Common myeloid progenitor, CD34-positive (primary cell): ENCODE measurements at regions not wholly inside any gene's neighbourhood (a gene's known extent, or its start where the extent isn't known, plus 50 kb on each side); places are given as distances from the start of the nearest gene placed in this dataset.

Experiments used
- CTCF ChIA-PET: fragments of 350-600 bp; sonication (Branson Sonifier 250); formaldehyde crosslinking; loops from one replicate; lab custom pipeline; 2021; ENCODE audit warnings: antibody characterized with exemption; lab: Charles Lee
- POLR2A ChIA-PET: fragments of 350-600 bp; sonication (Branson Sonifier 250); formaldehyde crosslinking; loops from one replicate; lab custom pipeline; 2021; ENCODE audit warnings: antibody characterized with exemption; lab: Charles Lee
- DNase-seq, 3 donors: peaks; one replicate each; pipeline versions ENCODE4 v3.0.0 to v3.0.0-alpha.2; 2013
- H3K27ac ChIP-seq, 2 experiments: 1 replicate in 1 of 2; 2 replicates in 1 of 2; pipeline ENCODE4 v1.7.0; 2013; ENCODE audit warnings: inconsistent platforms in 2 of 2, low read length in 2 of 2, mild to moderate bottlenecking in 2 of 2, low read depth in 1 of 2, moderate library complexity in 1 of 2; ENCODE audit not compliant: severe bottlenecking in 2 of 2, insufficient read depth in 1 of 2, poor library complexity in 1 of 2
- H3K27me3 ChIP-seq, 5 experiments: replicated peaks in 2 of 5; 1 replicate in 3 of 5; 2 replicates in 2 of 5; pipeline versions ENCODE4 v1.6.1 to v1.7.0; 2013; ENCODE audit warnings: low read length in 4 of 5, mild to moderate bottlenecking in 2 of 5, moderate library complexity in 2 of 5, inconsistent platforms in 1 of 5; ENCODE audit not compliant: insufficient read depth in 5 of 5, control insufficient read depth in 4 of 5
- H3K36me3 ChIP-seq, 4 experiments: 1 replicate in 2 of 4; 2 replicates in 2 of 4; pipeline versions ENCODE4 v1.6.1 to v1.7.0; 2013; ENCODE audit warnings: low read length in 3 of 4, control low read depth in 1 of 4, mild to moderate bottlenecking in 1 of 4; ENCODE audit not compliant: control insufficient read depth in 4 of 4, insufficient read depth in 4 of 4
- H3K4me1 ChIP-seq, 4 experiments: 1 replicate in 3 of 4; 2 replicates in 1 of 4; pipeline versions ENCODE4 v1.6.1 to v1.7.1; 2013; ENCODE audit warnings: low read length in 3 of 4, mild to moderate bottlenecking in 3 of 4, control low read depth in 1 of 4, inconsistent platforms in 1 of 4, moderate library complexity in 1 of 4; ENCODE audit not compliant: control insufficient read depth in 4 of 4, insufficient read depth in 4 of 4; ENCODE audit errors: control extremely low read depth in 1 of 4
- H3K4me3 ChIP-seq, 7 experiments: 1 replicate in 4 of 7; 2 replicates in 3 of 7; pipeline versions ENCODE4 v1.5.1 to v1.7.0; 2013; ENCODE audit warnings: mild to moderate bottlenecking in 7 of 7, low read length in 6 of 7, moderate library complexity in 6 of 7, inconsistent platforms in 2 of 7, low read depth in 2 of 7, control low read depth in 1 of 7; ENCODE audit not compliant: insufficient read depth in 4 of 7, control insufficient read depth in 1 of 7; ENCODE audit errors: extremely low read depth in 1 of 7
- H3K9me3 ChIP-seq, 5 experiments: 1 replicate in 4 of 5; 2 replicates in 1 of 5; pipeline versions ENCODE4 v1.6.1 to v1.7.1; 2013; ENCODE audit warnings: low read length in 4 of 5, mild to moderate bottlenecking in 2 of 5, inconsistent platforms in 1 of 5, low read depth in 1 of 5, moderate library complexity in 1 of 5; ENCODE audit not compliant: control insufficient read depth in 4 of 5, insufficient read depth in 2 of 5; ENCODE audit errors: control extremely low read depth in 1 of 5
- WGBS: methylation state at CpG from one replicate; pipeline ENCODE4 v1.1.5; 2013; ENCODE audit not compliant: insufficient coverage; 5-methylcytosine and 5-hydroxymethylcytosine counted together

DNA sequence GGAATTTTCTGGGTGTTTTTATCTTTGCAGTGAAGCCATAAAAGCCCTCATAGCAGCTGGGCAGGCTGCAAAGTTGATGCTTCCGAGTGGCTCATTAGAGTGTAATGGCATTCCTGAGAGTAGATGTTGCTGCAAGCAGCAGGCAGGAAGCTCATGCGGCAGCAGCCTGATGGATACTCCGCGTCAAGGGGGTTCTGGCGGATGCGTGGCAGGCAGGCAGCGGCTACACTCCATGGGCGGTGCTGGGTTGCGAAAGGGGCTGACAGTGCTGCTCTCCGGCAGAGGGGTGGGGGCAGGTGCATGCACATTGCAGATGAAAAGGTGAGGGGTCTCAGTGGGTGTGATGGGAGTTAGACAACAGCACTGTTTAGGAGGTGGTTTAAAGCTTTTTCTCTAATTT lies 93.2 kb upstream of the AJAP1 start:
- Histone ChIP-seq H3K4me1 (no peaks in the 10 kb centered on the region), H3K27ac (no peak overlapping the region), H3K27me3 (peaks cover 0 to 41% (median 10%) of the 10 kb centered on the region in 5 experiments), H3K4me3 (no peak overlapping the region), H3K9me3 (peaks cover 0 to 4% (median 0%) of the 10 kb centered on the region in 5 experiments), H3K36me3 (no peaks in the 10 kb centered on the region)
- ChIA-PET POLR2A (no interaction called here), CTCF (interaction anchor here (1.3 kb wide), 1 partner anchor 27 kb away, joined by 3 read pairs; no protein-coding TSS in a partner anchor)
- WGBS, result 34% methylated on average over 10 of the region's 10 CpGs
- DNase-seq, result no peak

DNA sequence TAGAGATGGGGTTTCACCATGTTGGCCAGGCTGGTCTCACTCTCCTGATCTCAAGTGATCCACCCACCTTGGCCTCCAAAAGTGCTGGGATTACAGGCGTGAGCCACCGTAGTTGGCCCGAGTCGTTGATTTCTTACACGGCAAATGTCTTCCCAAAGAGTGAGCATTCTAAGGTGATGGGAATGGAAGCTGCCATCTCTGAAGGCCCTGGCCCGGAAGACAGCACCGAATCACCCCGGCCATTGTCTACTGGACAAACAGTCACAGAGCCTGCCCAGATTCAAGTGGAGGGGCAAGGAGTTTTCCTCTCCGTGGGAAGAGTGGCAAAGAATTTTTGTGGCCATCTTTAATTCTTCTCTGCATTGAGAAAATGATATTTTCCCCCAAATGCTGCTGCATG lies 92.1 kb upstream of the AJAP1 start:
- H3K27ac ChIP-seq, result no peak overlapping the region
- WGBS, result 98% methylated on average over 8 of the region's 9 CpGs
- DNase-seq, result no peak
- no peak overlapping the region for H3K4me3 ChIP-seq
- POLR2A ChIA-PET, result no interaction called here
- CTCF ChIA-PET, result no interaction called here
- H3K36me3 ChIP-seq, result no peaks in the 10 kb centered on the region
- H3K4me1 ChIP-seq, result no peaks in the 10 kb centered on the region
- peaks cover 0 to 4% (median 0%) of the 10 kb centered on the region in 5 experiments for H3K9me3 ChIP-seq
- peaks cover 0 to 47% (median 8%) of the 10 kb centered on the region in 5 experiments for H3K27me3 ChIP-seq

DNA sequence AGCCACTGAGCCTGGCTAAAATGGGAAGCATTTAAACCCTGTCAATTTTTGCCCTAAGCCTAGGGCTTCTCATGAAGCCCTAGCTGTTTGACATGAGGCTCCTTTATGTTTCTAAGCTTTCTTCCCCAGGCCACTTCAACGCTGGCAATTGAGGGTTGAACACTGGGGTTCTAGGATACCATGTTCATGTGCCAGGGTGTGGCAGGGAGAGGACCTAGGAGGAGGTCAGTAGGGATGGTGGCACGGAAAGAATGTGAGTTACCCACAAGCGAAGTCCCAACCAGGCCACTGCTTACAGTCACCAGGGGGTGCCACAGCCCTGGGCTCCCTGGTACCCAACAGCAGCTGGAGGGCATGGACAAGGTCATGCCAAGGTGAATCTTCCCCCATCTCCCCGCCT lies 90.8 kb upstream of the AJAP1 start:
- peaks cover 0 to 54% (median 8%) of the 10 kb centered on the region in 5 experiments for H3K27me3 ChIP-seq
- H3K4me3 ChIP-seq, result no peak overlapping the region
- H3K27ac ChIP-seq, result no peak overlapping the region
- peaks cover 0 to 2% (median 0%) of the 10 kb centered on the region in 5 experiments for H3K9me3 ChIP-seq
- ChIA-PET POLR2A (no interaction called here), CTCF (no interaction called here)
- no peaks in the 10 kb centered on the region for H3K36me3 ChIP-seq
- WGBS, result 75% methylated on average over 2 of the region's 4 CpGs
- no peaks in the 10 kb centered on the region for H3K4me1 ChIP-seq
- DNase-seq, result no peak

DNA sequence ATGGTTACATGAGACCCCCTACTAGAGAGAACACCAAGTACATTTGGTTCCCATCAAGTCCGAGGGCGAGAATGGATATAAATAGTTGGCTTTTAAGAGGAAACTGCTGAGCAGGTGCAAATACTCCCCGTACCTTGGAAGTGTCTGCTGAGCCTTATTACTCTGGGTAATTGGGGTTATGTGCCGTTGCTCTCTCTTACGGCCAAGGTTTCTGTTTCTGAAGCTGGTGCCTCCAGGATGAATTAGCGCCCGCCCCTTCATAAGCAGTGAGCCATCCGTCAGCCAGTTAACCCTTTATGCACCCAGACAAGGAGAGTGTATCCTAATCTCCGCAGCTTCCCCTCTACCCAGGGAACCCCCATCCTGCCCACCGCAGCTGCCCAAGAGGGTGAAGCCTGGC lies 90.4 kb upstream of the AJAP1 start:
- Histone ChIP-seq H3K27ac (no peak overlapping the region), H3K9me3 (peaks cover 0 to 2% (median 0%) of the 10 kb centered on the region in 5 experiments), H3K4me3 (no peak overlapping the region), H3K36me3 (no peaks in the 10 kb centered on the region), H3K27me3 (peaks cover 0 to 55% (median 7%) of the 10 kb centered on the region in 5 experiments), H3K4me1 (no peaks in the 10 kb centered on the region)
- ChIA-PET CTCF (no interaction called here), POLR2A (no interaction called here)
- DNase-seq, result no peak
- 37% methylated on average over 10 of the region's 10 CpGs for WGBS

DNA sequence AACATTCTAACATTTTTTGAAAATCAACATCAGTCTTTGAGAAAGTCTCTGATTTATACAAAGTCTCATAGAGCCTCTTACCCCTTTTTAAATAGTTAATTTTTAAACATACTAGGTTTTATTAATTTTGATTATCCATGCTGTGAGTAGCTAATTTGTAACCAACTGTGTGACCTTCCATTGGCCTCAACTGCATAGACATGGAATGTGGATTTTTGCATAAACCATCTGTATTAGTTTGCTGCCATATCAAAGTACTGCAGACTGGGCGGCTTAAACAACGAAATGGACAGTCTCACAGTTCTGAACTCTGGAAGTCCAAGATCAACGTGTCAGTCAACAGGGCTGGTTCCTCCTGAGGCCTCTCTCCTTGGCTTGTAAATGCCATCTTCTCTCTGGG lies 89.2 kb upstream of the AJAP1 start:
- Histone ChIP-seq H3K9me3 (peaks cover 0 to 2% (median 0%) of the 10 kb centered on the region in 5 experiments), H3K36me3 (no peaks in the 10 kb centered on the region), H3K27ac (no peak overlapping the region), H3K27me3 (peaks cover 0 to 50% (median 5%) of the 10 kb centered on the region in 5 experiments), H3K4me1 (no peaks in the 10 kb centered on the region), H3K4me3 (no peak overlapping the region)
- CTCF ChIA-PET, result no interaction called here
- no peak for DNase-seq
- POLR2A ChIA-PET, result no interaction called here
- WGBS, result 97% methylated on average over 3 of the region's 3 CpGs

DNA sequence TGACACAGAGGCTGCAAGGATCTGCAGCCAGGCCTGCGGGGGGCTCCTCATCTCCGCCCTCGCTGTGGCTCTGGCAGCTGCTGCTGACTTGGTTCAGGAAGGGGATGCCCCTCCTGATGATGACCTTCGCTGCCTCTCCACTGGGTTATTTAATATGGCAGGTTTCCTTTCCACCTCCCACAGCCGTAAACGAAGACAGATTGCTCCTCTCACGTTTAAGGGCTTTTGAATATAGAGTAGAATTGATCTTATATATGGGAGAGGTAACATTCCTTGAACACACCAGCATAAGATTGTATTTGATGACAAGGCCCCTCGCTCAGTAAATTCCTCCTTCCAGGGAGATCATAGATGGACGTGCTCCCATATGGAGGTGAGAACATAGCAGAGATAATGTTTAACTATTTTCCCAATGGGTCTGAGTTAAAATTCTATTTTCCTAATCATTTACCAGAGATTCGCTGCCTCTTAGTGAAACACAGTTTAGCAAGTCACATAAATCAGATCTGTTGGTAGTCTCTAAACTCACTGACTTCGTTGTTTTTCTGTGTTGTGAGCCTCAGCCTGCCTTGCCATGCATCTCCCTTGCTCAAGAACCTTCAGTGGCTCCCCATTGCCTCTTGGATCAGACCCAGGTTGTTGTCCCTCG lies 88.5 kb upstream of the AJAP1 start:
- Histone ChIP-seq H3K9me3 (peaks cover 0 to 2% (median 0%) of the 10 kb centered on the region in 5 experiments), H3K27ac (no peak overlapping the region), H3K4me1 (no peaks in the 10 kb centered on the region), H3K36me3 (no peaks in the 10 kb centered on the region), H3K4me3 (no peak overlapping the region), H3K27me3 (peaks cover 0 to 43% (median 2%) of the 10 kb centered on the region in 5 experiments)
- POLR2A ChIA-PET, result no interaction called here
- 82% methylated on average over 7 of the region's 12 CpGs for WGBS
- no peak for DNase-seq
- CTCF ChIA-PET, result no interaction called here

DNA sequence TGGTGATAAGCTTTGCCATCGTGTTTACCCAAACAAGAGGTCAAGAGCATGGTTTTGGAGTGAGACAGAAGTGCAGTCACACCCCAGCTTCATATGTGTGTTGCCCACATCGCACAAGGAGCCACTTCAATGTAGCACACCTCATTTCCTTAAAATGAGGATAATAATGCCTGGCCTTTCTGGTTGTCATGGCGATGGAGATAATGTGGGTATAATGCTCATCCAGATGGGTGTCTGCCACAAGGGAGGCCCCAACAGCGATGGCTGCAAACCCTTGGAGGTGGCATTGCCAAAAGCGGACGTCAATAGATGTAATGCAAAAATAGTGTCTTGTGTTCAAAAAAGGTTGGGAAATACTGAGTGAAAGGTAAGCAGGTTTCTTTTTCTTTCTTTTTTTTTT lies 83.1 kb upstream of the AJAP1 start:
- H3K4me1 ChIP-seq, result no peaks in the 10 kb centered on the region
- peaks cover 0 to 27% (median 2%) of the 10 kb centered on the region in 5 experiments for H3K27me3 ChIP-seq
- H3K36me3 ChIP-seq, result no peaks in the 10 kb centered on the region
- DNase-seq, result no peak
- CTCF ChIA-PET, result no interaction called here
- no peak overlapping the region for H3K27ac ChIP-seq
- WGBS, result 83% methylated on average over 3 of the region's 6 CpGs
- POLR2A ChIA-PET, result no interaction called here
- H3K4me3 ChIP-seq, result no peak overlapping the region
- H3K9me3 ChIP-seq, result peaks cover 0 to under 1% (median 0%) of the 10 kb centered on the region in 5 experiments
